SW480 (cell line): ENCODE measurements at regions not wholly inside any gene's neighbourhood (a gene's known extent, or its start where the extent isn't known, plus 50 kb on each side); places are given as distances from the start of the nearest gene placed in this dataset.
"Not testable (repeated sequence)": the region's sequence is repeated elsewhere in the genome, so short reads cannot be mapped to it uniquely, and the experiment has no call there.

Experiments used
- DNase-seq: peaks from one replicate; pipeline ENCODE4 v3.0.0-alpha.2; 2016; ENCODE audit warnings: low spot score

GRCh38 chr12:78501825-78502224 is 362.7 kb upstream of the SYT1 start:
- no peak for DNase-seq

DNA sequence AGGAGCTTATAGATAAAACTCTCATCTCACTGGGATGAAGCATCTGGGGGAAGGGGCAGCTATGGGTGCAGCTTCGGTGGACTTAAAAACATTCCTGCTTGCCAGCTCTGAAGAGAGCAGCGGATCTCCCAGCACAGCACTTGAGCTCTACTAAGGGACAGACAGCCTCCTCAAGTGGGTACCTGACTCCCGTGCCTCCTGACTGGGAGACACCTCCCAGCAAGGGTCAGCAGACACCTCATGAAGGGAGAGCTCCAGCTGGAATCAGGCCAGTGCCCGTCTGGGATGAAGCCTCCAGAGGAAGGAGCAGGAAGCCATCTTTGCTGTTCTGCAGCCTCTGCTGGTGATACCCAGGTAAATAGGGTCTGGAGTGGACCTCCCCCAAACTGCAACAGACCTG is 345.2 kb upstream of the SYT1 start:
- DNase-seq, result no peak

- no peak for DNase-seq
Measured at GRCh38 chr12:78530100-78530765, 334.3 kb upstream of the SYT1 start.

- no peak for DNase-seq
Measured at GRCh38 chr12:78531831-78532458, 332.6 kb upstream of the SYT1 start.

- no peak for DNase-seq
Measured at GRCh38 chr12:78534311-78534710, 330.3 kb upstream of the SYT1 start.

DNA sequence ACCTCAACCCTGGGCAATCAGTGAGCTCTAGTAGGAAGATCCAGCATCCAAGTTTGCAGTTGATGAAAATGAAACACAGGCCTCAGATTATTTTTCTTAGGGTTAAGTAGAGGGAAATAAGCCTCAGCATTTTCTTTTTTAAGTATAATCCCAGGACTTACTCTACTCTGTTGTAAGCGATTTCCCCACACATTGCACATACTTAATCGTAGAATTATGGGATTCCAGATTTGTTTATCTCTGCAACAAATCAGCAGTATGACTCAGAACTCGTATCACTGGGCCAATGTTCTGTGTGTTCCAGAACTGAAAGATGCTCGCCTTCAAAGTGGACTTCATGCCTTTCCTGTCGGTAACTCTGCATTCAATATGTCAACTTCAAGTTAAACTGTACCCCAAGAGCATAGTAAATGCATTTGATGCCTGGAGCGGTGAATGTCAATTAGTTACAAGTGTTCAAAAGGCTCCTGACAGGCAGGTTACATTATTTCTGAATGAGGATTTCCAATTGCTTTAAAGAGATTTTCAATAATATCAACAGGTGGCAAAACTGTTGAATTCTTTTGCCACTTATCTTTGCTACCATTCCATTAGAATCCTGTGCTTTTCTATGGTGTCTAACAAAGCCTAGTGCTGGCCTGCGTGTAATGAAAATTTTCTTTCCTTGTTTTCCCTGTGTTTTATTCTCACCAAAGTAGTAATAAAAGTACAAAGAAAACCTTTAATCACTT is 323.8 kb upstream of the SYT1 start:
- DNase-seq, result no peak

- no peak for DNase-seq
Measured at GRCh38 chr12:78550831-78551230, 313.7 kb upstream of the SYT1 start.

- no peak for DNase-seq
Measured at GRCh38 chr12:78555802-78556201, 308.8 kb upstream of the SYT1 start.

- DNase-seq, result no peak
Measured at GRCh38 chr12:78556651-78557050, 307.9 kb upstream of the SYT1 start.

DNA sequence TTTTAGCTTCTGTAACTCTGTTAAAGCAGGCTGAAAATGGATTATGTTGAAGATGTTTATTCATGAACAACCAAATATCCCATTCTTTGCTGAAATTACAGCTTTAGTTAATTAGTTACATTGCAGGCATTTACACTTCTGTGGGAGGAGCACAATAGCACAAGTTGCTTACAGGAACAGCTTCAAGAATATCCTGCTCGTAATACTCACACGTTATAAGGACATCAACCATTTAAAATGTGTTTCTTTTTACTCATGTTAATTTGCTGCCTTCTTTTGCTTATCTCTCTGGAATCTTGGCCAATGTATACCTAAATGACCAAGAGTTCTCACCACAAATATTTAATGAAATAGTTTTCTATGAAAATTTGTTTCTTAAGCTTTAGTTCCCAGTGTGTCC is 305.2 kb upstream of the SYT1 start:
- DNase-seq, result no peak

GRCh38 chr12:78559886-78560285 is 304.7 kb upstream of the SYT1 start:
- no peak for DNase-seq

- no peak for DNase-seq
Measured at GRCh38 chr12:78560633-78561032, 303.9 kb upstream of the SYT1 start.

GRCh38 chr12:78562368-78563205 is 302.0 kb upstream of the SYT1 start:
- DNase-seq, result peak; percentile 39

DNA sequence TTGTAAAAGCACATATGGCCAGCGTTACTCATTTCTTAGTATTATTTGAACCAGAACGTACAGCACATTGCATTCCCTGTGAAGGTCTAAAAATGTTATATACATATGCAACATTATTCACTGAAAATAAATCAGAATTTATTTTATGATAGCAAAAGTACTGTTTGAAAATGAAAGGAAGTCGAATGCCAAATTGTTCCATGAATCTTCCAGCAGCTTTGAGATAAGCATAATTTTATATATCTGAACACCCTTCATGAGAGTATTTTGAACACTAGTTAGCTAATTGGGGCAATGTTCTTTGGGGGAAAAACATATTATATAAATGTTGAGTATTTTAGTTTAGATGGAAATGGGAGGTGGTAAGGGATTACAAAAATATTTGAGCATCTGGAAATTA is 300.7 kb upstream of the SYT1 start:
- DNase-seq, result no peak

- no peak for DNase-seq
Measured at GRCh38 chr12:78566456-78566855, 298.1 kb upstream of the SYT1 start.

- DNase-seq, result no peak
Measured at GRCh38 chr12:78568321-78569020, 296.1 kb upstream of the SYT1 start.

DNA sequence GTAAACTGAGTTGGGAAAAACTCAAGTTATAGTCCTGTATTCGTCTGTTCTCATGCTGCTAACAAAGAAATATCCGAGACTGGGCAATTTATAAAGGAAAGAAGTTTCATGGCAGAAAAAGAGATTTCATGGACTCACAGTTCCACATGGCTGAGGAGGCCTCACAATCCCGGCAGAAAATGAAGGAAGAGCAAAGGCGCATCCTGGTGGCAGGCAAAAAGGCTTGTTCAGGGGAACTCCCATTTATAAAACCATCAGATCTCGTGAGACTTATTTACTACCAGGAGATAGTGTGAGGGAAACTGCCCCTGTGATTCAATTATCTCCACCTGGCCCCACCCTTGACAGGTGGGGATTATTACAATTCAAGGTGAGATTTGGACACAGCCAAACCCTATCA is 292.6 kb upstream of the SYT1 start:
- DNase-seq, result no peak

DNA sequence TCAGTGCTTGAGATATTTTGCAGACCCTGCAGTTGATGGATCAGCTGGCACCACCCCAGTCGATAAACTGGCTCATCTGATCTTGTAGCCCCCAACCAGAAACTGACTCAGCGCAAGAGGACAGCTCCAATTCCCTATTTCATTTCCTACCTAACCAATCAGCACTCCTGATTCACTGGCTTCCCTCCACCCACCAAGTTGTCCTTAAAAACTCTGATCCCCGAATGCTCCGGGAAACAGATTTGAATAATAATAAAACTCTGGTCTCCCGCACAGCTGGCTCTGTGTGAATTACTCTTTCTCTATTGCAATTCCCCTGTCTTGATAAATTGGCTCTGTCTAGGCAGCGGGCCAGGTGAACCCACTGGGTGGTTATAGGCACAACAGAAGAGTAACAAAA is 289.4 kb upstream of the SYT1 start:
- not testable (repeated sequence) for DNase-seq

DNA sequence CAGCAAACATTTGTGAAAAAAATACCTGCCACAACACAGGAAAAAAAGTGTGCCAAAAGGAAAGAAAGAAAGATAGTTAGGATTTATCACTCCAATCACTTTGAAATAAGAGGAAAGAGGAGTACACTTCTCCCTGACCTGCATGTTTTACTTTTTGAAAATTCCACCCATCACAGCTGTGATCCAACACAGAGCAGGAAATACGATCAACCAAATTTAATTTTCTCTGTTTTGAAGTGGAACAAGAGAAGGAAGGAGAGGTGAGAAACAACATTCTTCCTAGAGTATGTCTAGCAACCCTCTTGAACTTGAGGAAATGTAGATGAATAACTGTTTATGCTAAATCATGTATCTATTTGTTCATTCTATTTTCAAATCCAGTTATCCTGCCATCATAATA is 284.7 kb upstream of the SYT1 start:
- no peak for DNase-seq

DNA sequence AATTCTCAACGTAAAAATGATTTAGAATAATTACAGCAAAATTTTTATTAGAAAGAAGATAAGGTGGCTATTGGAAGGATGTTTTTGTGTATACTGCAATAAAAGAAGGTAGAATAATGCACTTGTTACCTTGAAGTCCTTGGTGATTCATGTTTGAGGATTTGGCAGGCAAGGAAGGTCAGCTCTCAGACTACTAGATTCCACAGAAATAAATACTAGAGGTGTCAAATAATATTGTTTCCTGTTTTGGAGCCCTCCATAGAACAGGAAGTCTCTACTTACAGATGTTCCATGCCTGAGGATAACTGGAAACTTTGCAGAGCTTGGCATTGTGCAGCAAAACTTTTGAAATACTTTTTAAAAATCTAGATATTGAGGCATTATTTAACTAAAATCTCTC is 284.3 kb upstream of the SYT1 start:
- DNase-seq, result no peak

GRCh38 chr12:78584695-78585094 is 279.9 kb upstream of the SYT1 start:
- DNase-seq, result no peak

GRCh38 chr12:78585132-78585531 is 279.4 kb upstream of the SYT1 start:
- no peak for DNase-seq
